ENCODE measurements at regions not wholly inside any gene's neighbourhood (a gene's known extent, or its start where the extent isn't known, plus 50 kb on each side); places are given as distances from the start of the nearest gene placed in this dataset.

DNA sequence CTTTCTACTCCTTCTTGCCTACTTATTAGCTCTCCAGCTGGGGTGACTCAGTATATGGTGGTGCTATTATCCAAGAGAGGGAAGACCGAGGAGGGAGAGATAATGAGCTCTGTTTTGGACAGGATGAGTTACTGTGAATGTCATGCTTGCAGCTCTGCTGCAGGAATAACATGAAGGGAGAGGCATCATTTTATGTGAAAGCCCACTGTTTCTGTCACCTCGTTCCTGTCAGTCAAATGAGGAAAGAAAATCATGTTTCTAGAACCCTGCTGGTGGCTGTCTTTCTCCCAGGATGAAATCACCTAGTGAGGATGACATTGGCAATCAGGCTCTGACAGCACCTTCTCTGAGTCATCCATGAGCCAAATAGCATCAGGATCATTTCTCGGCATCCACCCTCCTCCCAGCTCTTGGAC, 1291.6 kb upstream of the AUTS2 start:
- H2BK20ac ChIP-seq (ENCODE audit: low read length) = no peak overlapping the region
- FAIRE-seq (no peak), DNase-seq (ENCODE audit: low read depth in 1 of 2, low spot score in 2 of 2) (no peak)
- CTCF ChIA-PET (ENCODE audit: partially characterized antibody) = interaction anchor here (0.6 to 1.7 kb wide), 5 partner anchors 9 to 243 kb away, joined by 3 to 4 read pairs (median 3); no protein-coding TSS in a partner anchor
- no peak overlapping the region for H4K8ac ChIP-seq (ENCODE audit: extremely low read depth, insufficient read depth, low read length)
- no peak overlapping the region for H3K9ac ChIP-seq (replicated peaks in 1 of 4; ENCODE audit: extremely low read depth in 1 of 4, low read depth in 3 of 4, low read length in 3 of 4)
- H3K4me2 ChIP-seq (ENCODE audit: insufficient read depth in 1 of 2, low read depth in 2 of 2, low read length in 2 of 2) = no peak overlapping the region
- H2AK5ac ChIP-seq (ENCODE audit: low read depth, low read length) = no peak overlapping the region
- no peak overlapping the region for H3K27ac ChIP-seq (ENCODE audit: low read depth, low read length)
- H2BK15ac ChIP-seq (ENCODE audit: low read length) = no peak overlapping the region
- H4K20me1 ChIP-seq (replicated peaks in 1 of 2; ENCODE audit: control insufficient read depth in 1 of 2, insufficient read depth in 2 of 2, low read length in 2 of 2) = no peaks in the 10 kb centered on the region
- no peak overlapping the region for H3K56ac ChIP-seq (replicated peaks; ENCODE audit: insufficient read length, low read depth, low read length)
- H2AFZ ChIP-seq (ENCODE audit: low read length) = 0 out of 2 replicates have a peak overlapping the region, but pooled peaks have one; percentile 34
- no peak overlapping the region for H3K4me3 ChIP-seq (ENCODE audit: extremely low read depth in 1 of 4, insufficient read depth in 2 of 4, low read depth in 3 of 4, low read length in 4 of 4)
- no peak overlapping the region for H3K23ac ChIP-seq (ENCODE audit: insufficient read length)
- H2BK120ac ChIP-seq (replicated peaks; ENCODE audit: low read depth, low read length) = no peak overlapping the region
- no peak overlapping the region for H3K18ac ChIP-seq (ENCODE audit: extremely low read depth, low read length)
- H3K4me1 ChIP-seq (replicated peaks in 1 of 4; ENCODE audit: control insufficient read depth in 3 of 4, insufficient read depth in 4 of 4, low read length in 3 of 4) = no peaks in the 10 kb centered on the region
- H3K36me3 ChIP-seq (ENCODE audit: control insufficient read depth in 2 of 4, insufficient read depth in 4 of 4, low read length in 3 of 4) = no peaks in the 10 kb centered on the region
- H3K27me3 ChIP-seq (replicated peaks in 1 of 4; ENCODE audit: control insufficient read depth in 3 of 4, extremely low read depth in 1 of 4, insufficient read depth in 3 of 4, low read length in 3 of 4) = no peaks in the 10 kb centered on the region
- POLR2A ChIA-PET (ENCODE audit: partially characterized antibody) = no interaction called here
- H3K23me2 ChIP-seq (ENCODE audit: low read depth, low read length) = no peaks in the 10 kb centered on the region
- no peak overlapping the region for H4K5ac ChIP-seq (ENCODE audit: insufficient read length, low read depth, low read length)
- no peaks in the 10 kb centered on the region for H3K79me2 ChIP-seq (ENCODE audit: control insufficient read depth in 1 of 2, insufficient read depth in 2 of 2, low read length in 2 of 2)
- no peak overlapping the region for H2BK5ac ChIP-seq (ENCODE audit: low read depth, low read length)
- H3K9me3 ChIP-seq (ENCODE audit: insufficient read depth in 2 of 2, low read depth in 1 of 2, low read length in 1 of 2) = no peaks in the 10 kb centered on the region
- 88% methylated on average over 3 of the region's 3 CpGs; no CpG with 5 or more reads in 1 of the 2 experiments for WGBS, 2 experiments (ENCODE audit: extremely low coverage in 1 of 2, insufficient coverage in 1 of 2, insufficient read length in 1 of 2, insufficient replicate concordance in 2 of 2, low coverage in 1 of 2, low lambda C conversion rate in 2 of 2, missing lambda C conversion rate in 1 of 2)
- no peak overlapping the region for H3K4ac ChIP-seq (replicated peaks; ENCODE audit: insufficient read length, low read depth, low read length)
- H3K14ac ChIP-seq (ENCODE audit: insufficient read length) = no peak overlapping the region
- H2BK12ac ChIP-seq (ENCODE audit: low read depth, low read length) = no peak overlapping the region
- no peaks in the 10 kb centered on the region for H3K79me1 ChIP-seq (ENCODE audit: low read depth, low read length)
- H4K91ac ChIP-seq (replicated peaks; ENCODE audit: insufficient read length, low read length) = no peak overlapping the region
- TF ChIP-seq EGR1 (IDR thresholded peaks at IDR 0.05; ENCODE audit: borderline replicate concordance, low read depth, low read length) (no peak), KDM5A (IDR thresholded peaks at IDR 0.05; ENCODE audit: low read length) (no peak), SIRT6 (IDR thresholded peaks at IDR 0.05; ENCODE audit: low read length) (no peak), GTF2F1 (IDR thresholded peaks at IDR 0.05; ENCODE audit: borderline replicate concordance, low read depth, low read length) (no peak), KDM1A (IDR thresholded peaks at IDR 0.05; ENCODE audit: borderline replicate concordance, low read length) (no peak), TEAD4 (IDR thresholded peaks at IDR 0.05; ENCODE audit: low read depth, low read length) (no peak)

All from H1 (cell line).